MM.1S (cell line): ENCODE measurements at regions not wholly inside any gene's neighbourhood (a gene's known extent, or its start where the extent isn't known, plus 50 kb on each side); places are given as distances from the start of the nearest gene placed in this dataset.

ENCODE experiments used
- DNase-seq: peaks from one replicate; pipeline ENCODE4 v3.0.0-alpha.2; 2015
- H2AFZ ChIP-seq: fragments of 300-600 bp; sonication (generic); 2 replicates; pipeline ENCODE4 v1.6.0; 2016; ENCODE audit warnings: antibody characterized with exemption, low read length
- H3F3A ChIP-seq: fragments of 300-600 bp; sonication (generic); 2 replicates; pipeline ENCODE4 v1.6.1; 2016; ENCODE audit warnings: mild to moderate bottlenecking, antibody characterized with exemption, low read length, moderate library complexity, mixed read lengths; ENCODE audit not compliant: insufficient read depth
- H3K27ac ChIP-seq: fragments of 300-600 bp; sonication (generic); 2 replicates; pipeline ENCODE4 v1.5.1; 2016; ENCODE audit warnings: mild to moderate bottlenecking, low read length
- H3K27me3 ChIP-seq: fragments of 300-600 bp; sonication (generic); replicated peaks from 2 replicates; pipeline ENCODE4 v1.6.0; 2016; ENCODE audit warnings: low read length; ENCODE audit not compliant: insufficient read depth
- H3K36me3 ChIP-seq: fragments of 300-600 bp; sonication (generic); replicated peaks from 2 replicates; pipeline ENCODE4 v1.6.1; 2016; ENCODE audit warnings: mild to moderate bottlenecking, low read length, mixed read lengths; ENCODE audit not compliant: insufficient read depth
- H3K4me1 ChIP-seq: fragments of 300-600 bp; sonication (generic); 2 replicates; pipeline ENCODE4 v1.6.1; 2016; ENCODE audit warnings: low read length, mixed read lengths
- H3K4me2 ChIP-seq: fragments of 300-600 bp; sonication (generic); 2 replicates; pipeline ENCODE4 v1.6.0; 2016; ENCODE audit warnings: low read depth, low read length
- H3K4me3 ChIP-seq: fragments of 300-600 bp; sonication (generic); 2 replicates; pipeline ENCODE4 v1.5.1; 2016; ENCODE audit warnings: low read length, mixed read lengths
- H3K79me2 ChIP-seq: fragments of 300-600 bp; sonication (generic); 2 replicates; pipeline ENCODE4 v1.6.1; 2016; ENCODE audit warnings: mixed run types, low read length, mixed read lengths
- H3K9ac ChIP-seq: fragments of 300-600 bp; sonication (generic); 2 replicates; pipeline ENCODE4 v1.6.1; 2016; ENCODE audit warnings: low read length, mixed read lengths
- H3K9me2 ChIP-seq: fragments of 300-600 bp; sonication (generic); replicated peaks from 2 replicates; pipeline ENCODE4 v1.6.1; 2016; ENCODE audit warnings: mild to moderate bottlenecking, low read length, mixed read lengths; ENCODE audit not compliant: insufficient read depth
- H3K9me3 ChIP-seq: fragments of 300-600 bp; sonication (generic); replicated peaks from 2 replicates; pipeline ENCODE4 v1.6.1; 2016; ENCODE audit warnings: mild to moderate bottlenecking, low read length, mixed read lengths; ENCODE audit not compliant: insufficient read depth
- H4K20me1 ChIP-seq: fragments of 300-600 bp; sonication (generic); 2 replicates; pipeline ENCODE4 v1.6.1; 2016; ENCODE audit warnings: mild to moderate bottlenecking, low read length, moderate library complexity, mixed read lengths; ENCODE audit not compliant: insufficient read depth
- EZH2 ChIP-seq: fragments of 300-600 bp; sonication (generic); optimal IDR thresholded peaks from 2 replicates; pipeline ENCODE3; 2017; ENCODE audit warnings: low read depth, mild to moderate bottlenecking, antibody characterized with exemption, low read length, mixed read lengths
- EZH2phosphoT487 ChIP-seq: fragments of 300-600 bp; sonication (generic); IDR thresholded peaks from 2 replicates; pipeline ENCODE4 v1.6.1; 2018; ENCODE audit warnings: antibody characterized with exemption, low read length
- TF ChIP-seq, protein P1 (sequence below): fragments of 300-600 bp; sonication (generic); IDR thresholded peaks from 2 replicates; pipeline ENCODE4 v1.5.1; 2016; ENCODE audit warnings: antibody characterized with exemption, low read length, mixed read lengths

DNA sequence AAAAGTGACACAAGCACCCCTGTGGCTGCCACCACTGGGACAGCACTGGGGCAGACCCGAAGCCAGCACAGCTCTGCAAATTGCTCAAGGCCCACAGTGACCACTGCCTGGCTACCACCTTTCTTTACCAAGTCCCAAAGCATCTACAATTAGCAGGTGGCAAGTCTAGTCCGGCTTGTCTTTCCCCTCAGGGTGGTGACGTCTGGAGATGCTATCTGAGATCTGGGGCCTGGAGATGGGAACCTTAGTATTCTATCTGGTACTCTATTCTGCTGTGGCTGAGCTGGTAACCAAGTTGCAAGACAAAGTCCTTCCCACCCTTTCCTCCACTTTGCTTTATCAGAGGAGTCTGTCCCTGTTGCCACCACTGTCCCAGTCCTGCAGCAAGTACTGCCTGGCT is 1010.1 kb upstream of the FLRT2 start:
- TF ChIP-seq EZH2phosphoT487: no peak

DNA sequence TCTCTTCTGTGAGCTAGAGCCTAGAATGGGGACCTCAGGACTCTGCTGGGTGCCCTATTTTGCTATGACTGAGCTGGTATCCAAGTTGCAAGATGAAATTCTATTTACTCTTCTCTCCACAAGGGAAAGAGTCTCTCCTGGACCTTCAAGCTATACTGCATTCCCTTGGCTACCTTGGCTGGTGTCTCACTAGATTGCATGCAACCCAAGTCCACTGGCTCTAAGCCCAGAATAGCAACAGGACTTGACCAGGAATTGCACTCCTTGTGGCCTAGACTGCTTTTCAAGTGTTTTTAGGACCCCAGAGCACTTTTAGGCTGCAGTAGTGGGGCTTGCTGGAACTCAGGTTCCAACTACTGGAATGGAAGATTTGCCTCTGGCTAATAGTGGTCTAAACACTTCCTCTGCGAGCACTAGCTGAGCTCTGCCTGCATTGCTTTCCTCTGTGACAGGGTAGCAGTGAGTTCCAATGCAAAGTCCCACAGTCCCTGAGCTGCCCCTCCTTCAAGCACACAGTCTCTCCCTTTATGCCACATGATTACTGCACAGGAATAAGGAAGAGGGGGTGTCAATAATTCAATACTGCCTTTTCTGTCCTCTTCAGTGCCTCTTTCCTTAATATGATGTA is 1009.1 kb upstream of the FLRT2 start:
- H3K4me1 ChIP-seq: no peaks in the 10 kb centered on the region
- DNase-seq: no peak
- H4K20me1 ChIP-seq: no peaks in the 10 kb centered on the region
- H2AFZ ChIP-seq: no peak overlapping the region
- no peak overlapping the region for H3K4me3 ChIP-seq
- H3K9ac ChIP-seq: no peak overlapping the region
- H3K27me3 ChIP-seq: no peaks in the 10 kb centered on the region
- H3K9me2 ChIP-seq: no peaks in the 10 kb centered on the region
- no peaks in the 10 kb centered on the region for H3K9me3 ChIP-seq
- no peak overlapping the region for H3K4me2 ChIP-seq
- no peak for TF ChIP-seq EZH2phosphoT487
- TF ChIP-seq, protein P1, sequence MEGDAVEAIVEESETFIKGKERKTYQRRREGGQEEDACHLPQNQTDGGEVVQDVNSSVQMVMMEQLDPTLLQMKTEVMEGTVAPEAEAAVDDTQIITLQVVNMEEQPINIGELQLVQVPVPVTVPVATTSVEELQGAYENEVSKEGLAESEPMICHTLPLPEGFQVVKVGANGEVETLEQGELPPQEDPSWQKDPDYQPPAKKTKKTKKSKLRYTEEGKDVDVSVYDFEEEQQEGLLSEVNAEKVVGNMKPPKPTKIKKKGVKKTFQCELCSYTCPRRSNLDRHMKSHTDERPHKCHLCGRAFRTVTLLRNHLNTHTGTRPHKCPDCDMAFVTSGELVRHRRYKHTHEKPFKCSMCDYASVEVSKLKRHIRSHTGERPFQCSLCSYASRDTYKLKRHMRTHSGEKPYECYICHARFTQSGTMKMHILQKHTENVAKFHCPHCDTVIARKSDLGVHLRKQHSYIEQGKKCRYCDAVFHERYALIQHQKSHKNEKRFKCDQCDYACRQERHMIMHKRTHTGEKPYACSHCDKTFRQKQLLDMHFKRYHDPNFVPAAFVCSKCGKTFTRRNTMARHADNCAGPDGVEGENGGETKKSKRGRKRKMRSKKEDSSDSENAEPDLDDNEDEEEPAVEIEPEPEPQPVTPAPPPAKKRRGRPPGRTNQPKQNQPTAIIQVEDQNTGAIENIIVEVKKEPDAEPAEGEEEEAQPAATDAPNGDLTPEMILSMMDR: no peak
- TF ChIP-seq EZH2: no peak
- H3K27ac ChIP-seq: no peak overlapping the region
- H3K36me3 ChIP-seq: no peaks in the 10 kb centered on the region
- no peaks in the 10 kb centered on the region for H3F3A ChIP-seq
- no peaks in the 10 kb centered on the region for H3K79me2 ChIP-seq

More for the DNA sequence above, 1010.1 kb upstream of the FLRT2 start:
- Histone ChIP-seq H3K9ac (no peak overlapping the region), H3K36me3 (no peaks in the 10 kb centered on the region), H3K27me3 (no peaks in the 10 kb centered on the region), H3F3A (no peaks in the 10 kb centered on the region), H3K79me2 (no peaks in the 10 kb centered on the region), H3K4me2 (no peak overlapping the region), H3K27ac (no peak overlapping the region), H3K4me1 (no peaks in the 10 kb centered on the region), H4K20me1 (no peaks in the 10 kb centered on the region), H2AFZ (no peak overlapping the region), H3K9me2 (no peaks in the 10 kb centered on the region), H3K9me3 (no peaks in the 10 kb centered on the region), H3K4me3 (no peak overlapping the region)
- DNase-seq: no peak

DNA sequence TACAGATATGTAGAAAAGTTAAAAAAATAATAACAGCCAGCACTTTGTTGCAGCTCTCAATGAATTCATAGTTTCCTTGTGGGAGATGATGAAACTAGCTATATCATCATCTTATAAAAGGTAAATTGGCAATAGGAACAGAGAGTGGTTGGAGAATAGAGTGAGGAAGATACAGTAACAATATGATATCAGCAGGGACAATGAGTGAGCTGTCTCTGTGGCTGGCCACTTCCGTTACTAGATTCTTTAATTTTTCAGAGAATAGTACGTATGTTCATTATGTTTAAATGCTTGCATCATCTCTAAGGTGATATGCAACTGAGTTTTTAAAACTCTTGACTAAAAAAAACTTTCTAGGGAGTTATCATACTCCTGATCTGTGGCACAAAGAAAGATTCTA is 1006.2 kb upstream of the FLRT2 start:
- no peaks in the 10 kb centered on the region for H4K20me1 ChIP-seq
- H3K9me3 ChIP-seq: no peaks in the 10 kb centered on the region
- no peaks in the 10 kb centered on the region for H3K79me2 ChIP-seq
- DNase-seq: no peak
- H3K27ac ChIP-seq: no peak overlapping the region
- no peak overlapping the region for H3K4me3 ChIP-seq
- no peaks in the 10 kb centered on the region for H3K36me3 ChIP-seq
- no peaks in the 10 kb centered on the region for H3K4me1 ChIP-seq
- H3K4me2 ChIP-seq: no peak overlapping the region
- H3K9ac ChIP-seq: no peak overlapping the region
- H2AFZ ChIP-seq: no peak overlapping the region
- H3K27me3 ChIP-seq: no peaks in the 10 kb centered on the region
- no peaks in the 10 kb centered on the region for H3K9me2 ChIP-seq
- H3F3A ChIP-seq: no peaks in the 10 kb centered on the region
- TF ChIP-seq EZH2phosphoT487 (no peak), EZH2 (no peak)
- TF ChIP-seq, protein P1: no peak

DNA sequence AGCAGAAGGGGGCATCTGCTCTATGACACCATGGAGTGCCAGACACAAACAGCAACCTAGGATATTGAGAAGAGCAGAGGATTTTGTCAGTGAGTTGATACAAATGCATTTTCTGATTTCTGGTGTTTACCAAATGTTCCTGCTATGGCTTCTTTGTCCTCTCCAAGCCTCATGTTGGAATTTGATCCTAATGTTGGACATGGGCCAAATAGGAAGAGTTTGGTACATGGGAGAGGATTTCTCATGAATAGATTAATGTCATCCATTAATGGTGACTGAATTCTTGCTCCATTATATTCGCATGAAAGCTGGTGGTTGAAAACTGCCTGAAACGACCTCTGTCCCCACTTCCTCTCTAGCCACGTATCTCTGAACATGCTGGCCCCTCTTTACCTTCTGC is 1002.2 kb upstream of the FLRT2 start:
- H3K9me2 ChIP-seq: no peaks in the 10 kb centered on the region
- no peaks in the 10 kb centered on the region for H3K36me3 ChIP-seq
- TF ChIP-seq EZH2 (no peak), EZH2phosphoT487 (no peak)
- TF ChIP-seq, protein P1: no peak
- no peaks in the 10 kb centered on the region for H3K4me1 ChIP-seq
- no peaks in the 10 kb centered on the region for H4K20me1 ChIP-seq
- no peaks in the 10 kb centered on the region for H3K27me3 ChIP-seq
- H3K4me3 ChIP-seq: no peak overlapping the region
- no peaks in the 10 kb centered on the region for H3F3A ChIP-seq
- no peak for DNase-seq
- no peaks in the 10 kb centered on the region for H3K79me2 ChIP-seq
- no peak overlapping the region for H3K9ac ChIP-seq
- H3K9me3 ChIP-seq: no peaks in the 10 kb centered on the region
- no peak overlapping the region for H3K4me2 ChIP-seq
- H2AFZ ChIP-seq: no peak overlapping the region
- H3K27ac ChIP-seq: no peak overlapping the region
